ENCODE measurements at regions not wholly inside any gene's neighbourhood (a gene's known extent, or its start where the extent isn't known, plus 50 kb on each side); places are given as distances from the start of the nearest gene placed in this dataset.

DNA sequence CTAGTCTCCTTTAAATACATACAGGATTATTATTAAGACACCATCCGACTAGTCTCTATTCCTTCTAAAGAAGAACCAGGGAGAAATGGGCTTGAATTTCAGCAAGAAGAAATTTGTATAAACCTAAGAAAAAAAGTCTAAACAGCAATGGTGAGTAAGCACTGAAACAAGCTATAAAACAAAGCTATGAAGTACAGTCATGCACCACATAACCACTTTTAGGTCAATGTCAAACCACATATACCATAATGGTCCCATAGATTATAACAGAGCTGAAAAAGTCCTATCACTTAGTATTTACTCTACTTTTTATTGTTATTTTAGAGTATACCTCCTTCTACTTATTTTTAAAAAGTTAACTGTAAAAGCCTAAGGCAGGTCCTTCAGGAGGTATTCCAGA is 102.0 kb upstream of the NFIB start:
- no peak for DNase-seq (ENCODE audit: low spot score)
- no peaks in the 10 kb centered on the region for H3K27me3 ChIP-seq (replicated peaks; ENCODE audit: insufficient read depth)
- no peaks in the 10 kb centered on the region for H3K9me3 ChIP-seq

DNA sequence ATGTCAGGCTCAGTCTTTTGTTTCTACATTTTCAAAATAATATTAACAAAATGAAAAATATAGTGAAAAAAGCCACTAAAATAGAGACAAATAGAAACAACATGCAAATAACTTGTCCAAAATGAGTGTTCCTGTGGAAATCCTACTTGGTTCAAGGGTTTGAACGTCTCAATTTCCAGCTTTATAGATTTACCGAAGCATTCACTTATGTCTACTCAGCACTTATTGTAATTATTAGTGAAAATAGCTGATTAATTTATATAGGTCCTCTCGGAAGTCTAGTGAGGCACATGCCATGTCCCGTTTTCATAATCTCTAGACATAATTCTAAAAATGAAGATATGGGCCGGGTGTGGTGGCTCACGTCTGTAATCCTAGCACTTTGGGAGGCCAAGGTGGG is 99.9 kb upstream of the NFIB start:
- Histone ChIP-seq H3K9me3 (no peaks in the 10 kb centered on the region), H3K27ac (no peak overlapping the region), H3K4me1 (replicated peaks) (no peaks in the 10 kb centered on the region), H3K36me3 (no peaks in the 10 kb centered on the region), H3K4me3 (no peak overlapping the region), H3K27me3 (replicated peaks; ENCODE audit: insufficient read depth) (no peaks in the 10 kb centered on the region)
- TF ChIP-seq CTCF (IDR thresholded peaks at IDR 0.05) = no peak
- no peak for TF ChIP-seq POLR2A (IDR thresholded peaks at IDR 0.05)
- TF ChIP-seq POLR2AphosphoS5 (IDR thresholded peaks at IDR 0.05) = no peak
- intact Hi-C loops (cut with DNase I) = no loop called here
- no peak for DNase-seq (ENCODE audit: low spot score)
- WGBS = 96% methylated on average over 6 of the region's 6 CpGs

More for the DNA sequence above, 102.0 kb upstream of the NFIB start:
- intact Hi-C loops (cut with DNase I) = no loop called here
- WGBS = 100% methylated on average over 1 of the region's 1 CpG
- Histone ChIP-seq H3K27ac (no peak overlapping the region), H3K4me3 (no peak overlapping the region), H3K4me1 (replicated peaks) (no peaks in the 10 kb centered on the region), H3K36me3 (no peaks in the 10 kb centered on the region)
- TF ChIP-seq POLR2AphosphoS5 (IDR thresholded peaks at IDR 0.05) (no peak), CTCF (IDR thresholded peaks at IDR 0.05) (no peak)

DNA sequence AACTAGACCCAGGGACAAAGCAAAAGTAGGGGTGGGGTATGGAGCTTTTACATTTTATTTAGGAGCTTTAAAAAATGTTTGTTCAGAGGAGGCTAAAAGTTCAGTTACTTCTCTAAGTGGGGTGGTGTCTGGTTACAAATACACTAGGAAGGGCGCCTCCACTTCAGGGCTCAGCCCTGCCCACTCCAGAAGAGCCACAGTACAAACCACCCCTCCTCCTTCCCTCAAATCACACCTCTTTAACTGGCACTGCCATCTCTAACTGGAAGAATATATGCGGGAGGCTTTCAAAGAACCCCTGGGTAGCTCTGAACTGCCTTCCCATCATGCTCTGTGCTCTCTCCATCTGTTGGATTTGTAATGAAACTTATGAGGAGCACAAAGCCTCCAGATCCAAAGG is 98.8 kb upstream of the NFIB start:
- Histone ChIP-seq H3K27me3 (replicated peaks; ENCODE audit: insufficient read depth) (no peaks in the 10 kb centered on the region), H3K27ac (no peak overlapping the region), H3K4me1 (replicated peaks) (no peaks in the 10 kb centered on the region), H3K9me3 (no peaks in the 10 kb centered on the region), H3K4me3 (no peak overlapping the region), H3K36me3 (no peaks in the 10 kb centered on the region)
- no peak for DNase-seq (ENCODE audit: low spot score)
- intact Hi-C loops (cut with DNase I) = no loop called here
- WGBS = 39% methylated on average over 2 of the region's 2 CpGs
- TF ChIP-seq POLR2A (IDR thresholded peaks at IDR 0.05) = no peak
- no peak for TF ChIP-seq CTCF (IDR thresholded peaks at IDR 0.05)
- TF ChIP-seq POLR2AphosphoS5 (IDR thresholded peaks at IDR 0.05) = no peak

- intact Hi-C loops (cut with DNase I) = loop anchor here (10.0 kb wide), 1 partner anchor 1372 kb away; no protein-coding TSS in a partner anchor
- no peak overlapping the region for H3K27ac ChIP-seq
- no peak for TF ChIP-seq POLR2AphosphoS5 (IDR thresholded peaks at IDR 0.05)
- no peaks in the 10 kb centered on the region for H3K36me3 ChIP-seq
- no peak overlapping the region for H3K4me3 ChIP-seq
- H3K27me3 ChIP-seq (replicated peaks; ENCODE audit: insufficient read depth) = no peaks in the 10 kb centered on the region
- peaks cover 2% of the 10 kb centered on the region for H3K4me1 ChIP-seq (replicated peaks)
- 82% methylated on average over 2 of the region's 2 CpGs for WGBS
- no peaks in the 10 kb centered on the region for H3K9me3 ChIP-seq
- DNase-seq (ENCODE audit: low spot score) = no peak
These were observed 92.5 kb upstream of the NFIB start for GRCh38 chr9:14406463-14406862.

DNA sequence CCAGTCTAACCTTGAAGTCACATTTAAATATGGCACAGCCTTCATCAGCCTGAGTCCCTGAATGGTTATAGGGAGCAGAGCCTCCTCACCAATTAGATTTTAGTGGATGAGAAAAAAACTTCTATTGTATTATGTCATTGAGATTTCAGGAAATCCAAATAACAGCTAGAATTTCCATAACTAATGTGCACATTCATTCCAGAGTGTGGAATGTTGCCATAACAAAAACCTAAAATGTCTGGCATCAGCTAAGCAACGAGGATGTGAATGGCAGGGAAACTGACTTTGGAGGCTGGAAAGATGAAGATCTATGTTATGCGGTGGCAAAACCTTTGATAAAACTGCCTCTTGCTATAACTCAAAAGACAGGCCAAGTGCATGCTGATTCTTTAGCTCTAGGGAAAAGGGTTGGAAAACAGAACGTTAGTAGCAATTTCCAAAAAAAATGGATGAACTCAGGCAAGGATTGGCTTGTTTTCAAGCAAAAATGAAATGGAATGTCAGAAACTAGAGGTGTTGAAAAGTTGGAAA is 91.3 kb upstream of the NFIB start:
- 85% methylated on average over 3 of the region's 3 CpGs for WGBS

More for the DNA sequence above, 91.3 kb upstream of the NFIB start:
- Histone ChIP-seq H3K9me3 (no peaks in the 10 kb centered on the region), H3K4me1 (replicated peaks) (peaks cover 2% of the 10 kb centered on the region), H3K4me3 (no peak overlapping the region), H3K27ac (no peak overlapping the region), H3K36me3 (no peaks in the 10 kb centered on the region), H3K27me3 (replicated peaks; ENCODE audit: insufficient read depth) (no peaks in the 10 kb centered on the region)
- intact Hi-C loops (cut with DNase I) = loop anchor here (10.0 kb wide), 1 partner anchor 1370 kb away; no protein-coding TSS in a partner anchor
- TF ChIP-seq CTCF (IDR thresholded peaks at IDR 0.05) = no peak
- TF ChIP-seq POLR2AphosphoS5 (IDR thresholded peaks at IDR 0.05) = no peak
- no peak for TF ChIP-seq POLR2A (IDR thresholded peaks at IDR 0.05)
- no peak for DNase-seq (ENCODE audit: low spot score)
